Fibroblast of lung (primary cell): ENCODE measurements at regions not wholly inside any gene's neighbourhood (a gene's known extent, or its start where the extent isn't known, plus 50 kb on each side); places are given as distances from the start of the nearest gene placed in this dataset.

Source experiments
- EZH2 ChIP-seq: IDR thresholded peaks from 2 replicates; pipeline ENCODE4 v1.5.1; 2012; ENCODE audit warnings: low read length, control low read depth, mild to moderate bottlenecking; ENCODE audit errors: missing control alignments
- TF ChIP-seq, protein P1 (sequence below), 2 donors: IDR thresholded peaks in 1 of 2; conservative IDR thresholded peaks in 1 of 2; 1 replicate in 1 of 2; 2 replicates in 1 of 2; pipeline ENCODE4 v1.5.1; 2011 to 2012; ENCODE audit warnings: low read length in 2 of 2, control low read depth in 1 of 2, inconsistent platforms in 1 of 2, low read depth in 1 of 2, mild to moderate bottlenecking in 1 of 2

- TF ChIP-seq, protein P1, sequence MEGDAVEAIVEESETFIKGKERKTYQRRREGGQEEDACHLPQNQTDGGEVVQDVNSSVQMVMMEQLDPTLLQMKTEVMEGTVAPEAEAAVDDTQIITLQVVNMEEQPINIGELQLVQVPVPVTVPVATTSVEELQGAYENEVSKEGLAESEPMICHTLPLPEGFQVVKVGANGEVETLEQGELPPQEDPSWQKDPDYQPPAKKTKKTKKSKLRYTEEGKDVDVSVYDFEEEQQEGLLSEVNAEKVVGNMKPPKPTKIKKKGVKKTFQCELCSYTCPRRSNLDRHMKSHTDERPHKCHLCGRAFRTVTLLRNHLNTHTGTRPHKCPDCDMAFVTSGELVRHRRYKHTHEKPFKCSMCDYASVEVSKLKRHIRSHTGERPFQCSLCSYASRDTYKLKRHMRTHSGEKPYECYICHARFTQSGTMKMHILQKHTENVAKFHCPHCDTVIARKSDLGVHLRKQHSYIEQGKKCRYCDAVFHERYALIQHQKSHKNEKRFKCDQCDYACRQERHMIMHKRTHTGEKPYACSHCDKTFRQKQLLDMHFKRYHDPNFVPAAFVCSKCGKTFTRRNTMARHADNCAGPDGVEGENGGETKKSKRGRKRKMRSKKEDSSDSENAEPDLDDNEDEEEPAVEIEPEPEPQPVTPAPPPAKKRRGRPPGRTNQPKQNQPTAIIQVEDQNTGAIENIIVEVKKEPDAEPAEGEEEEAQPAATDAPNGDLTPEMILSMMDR (conservative IDR thresholded peaks at IDR 0.05 in 1 of 2, IDR thresholded peaks at IDR 0.05 in 1 of 2; ENCODE audit: low read depth in 1 of 2, low read length in 2 of 2) = no peak
- TF ChIP-seq EZH2 = no peak
Observed at GRCh38 chrX:147776988-147777387, 134.7 kb upstream of the FMR1 start.
